Bronchial epithelial cell (primary cell): ENCODE measurements at regions not wholly inside any gene's neighbourhood (a gene's known extent, or its start where the extent isn't known, plus 50 kb on each side); places are given as distances from the start of the nearest gene placed in this dataset.

ENCODE experiments used
- DNase-seq: peaks from one replicate; pipeline ENCODE4 v3.0.0-alpha.2; 2010; ENCODE audit warnings: low read depth
- FAIRE-seq: peaks from 2 replicates; lab custom pipeline; 2011; peaks lifted over from hg19 to GRCh38; lab: Jason Lieb, UNC
- H3K27me3 ChIP-seq: 2 replicates; pipeline ENCODE4 v1.5.1; 2011; ENCODE audit warnings: low read length; ENCODE audit not compliant: control insufficient read depth, insufficient read depth
- H3K36me3 ChIP-seq: 2 replicates; pipeline ENCODE4 v1.5.1; 2011; ENCODE audit warnings: low read length; ENCODE audit not compliant: control insufficient read depth, insufficient read depth
- H3K4me3 ChIP-seq: 2 replicates; pipeline ENCODE4 v1.5.1; 2011; ENCODE audit warnings: mild to moderate bottlenecking, low read depth, low read length, control low read depth
- TF ChIP-seq, protein P1 (sequence below): IDR thresholded peaks from 2 replicates; pipeline ENCODE4 v1.5.1; 2011; ENCODE audit warnings: mild to moderate bottlenecking, moderate library complexity, low read length, control low read depth, inconsistent platforms; ENCODE audit not compliant: insufficient read depth, severe bottlenecking

DNA sequence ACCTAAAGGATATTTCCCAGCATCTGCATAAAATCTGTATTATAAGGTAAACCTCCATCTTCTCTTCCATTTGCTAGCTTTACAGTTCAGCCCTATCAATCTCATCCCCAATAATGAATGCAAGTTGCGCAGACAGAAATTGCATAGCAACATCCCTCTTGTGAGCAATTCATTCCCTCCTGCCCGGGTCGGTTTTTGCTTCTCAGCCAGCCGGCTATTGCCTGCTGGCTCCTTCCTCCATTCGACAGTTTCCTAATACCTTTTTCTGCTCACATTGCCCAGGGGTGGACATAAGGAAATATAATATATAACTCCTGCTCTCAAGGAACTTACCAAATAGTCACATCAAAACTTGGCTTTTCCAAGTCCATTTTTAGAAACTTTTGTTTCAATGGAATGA is 125.2 kb downstream of the FGF9 start:
- FAIRE-seq: no peak
- DNase-seq: no peak
- Histone ChIP-seq H3K36me3 (no peaks in the 10 kb centered on the region), H3K4me3 (no peak overlapping the region), H3K27me3 (no peaks in the 10 kb centered on the region)
- TF ChIP-seq, protein P1, sequence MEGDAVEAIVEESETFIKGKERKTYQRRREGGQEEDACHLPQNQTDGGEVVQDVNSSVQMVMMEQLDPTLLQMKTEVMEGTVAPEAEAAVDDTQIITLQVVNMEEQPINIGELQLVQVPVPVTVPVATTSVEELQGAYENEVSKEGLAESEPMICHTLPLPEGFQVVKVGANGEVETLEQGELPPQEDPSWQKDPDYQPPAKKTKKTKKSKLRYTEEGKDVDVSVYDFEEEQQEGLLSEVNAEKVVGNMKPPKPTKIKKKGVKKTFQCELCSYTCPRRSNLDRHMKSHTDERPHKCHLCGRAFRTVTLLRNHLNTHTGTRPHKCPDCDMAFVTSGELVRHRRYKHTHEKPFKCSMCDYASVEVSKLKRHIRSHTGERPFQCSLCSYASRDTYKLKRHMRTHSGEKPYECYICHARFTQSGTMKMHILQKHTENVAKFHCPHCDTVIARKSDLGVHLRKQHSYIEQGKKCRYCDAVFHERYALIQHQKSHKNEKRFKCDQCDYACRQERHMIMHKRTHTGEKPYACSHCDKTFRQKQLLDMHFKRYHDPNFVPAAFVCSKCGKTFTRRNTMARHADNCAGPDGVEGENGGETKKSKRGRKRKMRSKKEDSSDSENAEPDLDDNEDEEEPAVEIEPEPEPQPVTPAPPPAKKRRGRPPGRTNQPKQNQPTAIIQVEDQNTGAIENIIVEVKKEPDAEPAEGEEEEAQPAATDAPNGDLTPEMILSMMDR: no peak

DNA sequence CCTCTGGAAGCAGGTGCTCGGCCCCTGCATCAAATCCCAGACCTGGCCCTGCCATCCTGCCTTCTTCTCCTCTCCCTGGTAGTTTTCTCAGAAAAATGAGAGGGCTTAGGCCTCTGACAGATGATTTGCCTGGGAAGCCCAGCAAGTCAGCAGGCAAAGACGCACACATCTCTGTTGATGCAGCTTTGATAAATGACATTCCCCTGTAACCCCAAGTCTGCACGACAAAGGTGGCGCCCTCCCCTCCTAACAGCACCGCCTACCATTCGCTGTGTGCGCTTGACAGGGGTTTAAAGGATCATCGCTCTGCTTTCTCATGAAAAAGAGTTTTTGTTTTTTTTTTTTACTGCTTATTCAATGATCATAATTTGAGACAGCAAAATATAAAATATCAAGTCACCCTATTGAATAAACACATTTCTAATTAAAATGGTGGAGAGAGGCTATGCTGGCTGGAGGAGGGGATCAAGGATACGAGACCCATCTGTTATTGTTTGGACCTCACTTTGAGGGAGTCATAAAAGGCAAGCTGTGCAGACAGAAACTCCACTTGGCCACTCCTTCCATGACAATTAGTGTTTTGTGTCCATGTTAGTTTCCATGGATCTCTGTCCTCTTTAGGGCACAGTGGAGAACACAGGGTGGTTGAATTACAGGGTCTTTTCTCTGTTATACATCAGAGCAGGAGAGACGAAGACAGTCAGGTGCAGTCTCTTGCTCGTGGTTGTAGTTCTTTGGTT is 126.1 kb downstream of the FGF9 start:
- TF ChIP-seq, protein P1: no peak
- FAIRE-seq: no peak

DNA sequence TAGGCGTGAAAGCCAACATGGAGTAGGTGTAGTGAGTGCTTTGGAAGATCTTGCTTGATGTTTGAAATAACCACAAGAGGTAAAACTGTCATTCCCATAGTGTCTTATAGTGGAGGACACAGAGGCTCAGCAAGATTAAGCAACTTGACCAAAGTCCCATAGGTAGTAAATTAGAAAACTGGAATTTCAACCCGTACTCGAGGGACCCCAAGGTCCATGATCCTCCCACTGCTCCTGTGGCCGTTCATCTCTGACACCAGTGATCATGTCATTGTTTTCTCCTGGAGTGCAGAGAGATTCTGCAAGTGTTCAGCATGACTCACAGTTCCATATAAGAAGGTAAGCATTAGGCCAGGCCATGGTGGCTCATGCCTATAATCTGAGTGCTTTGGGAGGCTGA is 126.9 kb downstream of the FGF9 start:
- no peak overlapping the region for H3K4me3 ChIP-seq
- FAIRE-seq (no peak), DNase-seq (no peak)
- no peaks in the 10 kb centered on the region for H3K36me3 ChIP-seq
- H3K27me3 ChIP-seq: no peaks in the 10 kb centered on the region
- TF ChIP-seq, protein P1: no peak

More for the DNA sequence above, 126.1 kb downstream of the FGF9 start:
- Histone ChIP-seq H3K27me3 (no peaks in the 10 kb centered on the region), H3K4me3 (no peak overlapping the region), H3K36me3 (no peaks in the 10 kb centered on the region)
- no peak for DNase-seq

DNA sequence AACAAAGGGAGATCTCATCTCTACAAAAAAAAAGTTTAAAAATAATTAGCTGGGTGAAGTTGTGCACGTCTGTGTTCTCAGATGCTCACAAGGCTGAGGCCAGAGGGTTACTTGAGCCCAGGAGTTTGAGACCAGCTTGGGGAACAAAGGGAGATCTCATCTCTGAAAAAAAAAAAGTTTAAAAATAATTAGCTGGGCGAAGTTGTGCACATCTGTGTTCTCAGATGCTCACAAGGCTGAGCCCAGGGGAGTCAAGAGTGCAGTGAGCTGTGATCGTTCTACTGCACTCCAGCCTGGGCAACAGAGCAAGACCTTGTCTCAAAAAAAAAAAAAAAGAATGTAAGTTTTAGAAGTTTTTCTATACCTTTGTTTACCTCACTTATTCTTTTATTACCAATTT is 127.3 kb downstream of the FGF9 start:
- no peak for DNase-seq
- Histone ChIP-seq H3K27me3 (no peaks in the 10 kb centered on the region), H3K4me3 (no peak overlapping the region), H3K36me3 (no peaks in the 10 kb centered on the region)
- FAIRE-seq: no peak
- TF ChIP-seq, protein P1: no peak

DNA sequence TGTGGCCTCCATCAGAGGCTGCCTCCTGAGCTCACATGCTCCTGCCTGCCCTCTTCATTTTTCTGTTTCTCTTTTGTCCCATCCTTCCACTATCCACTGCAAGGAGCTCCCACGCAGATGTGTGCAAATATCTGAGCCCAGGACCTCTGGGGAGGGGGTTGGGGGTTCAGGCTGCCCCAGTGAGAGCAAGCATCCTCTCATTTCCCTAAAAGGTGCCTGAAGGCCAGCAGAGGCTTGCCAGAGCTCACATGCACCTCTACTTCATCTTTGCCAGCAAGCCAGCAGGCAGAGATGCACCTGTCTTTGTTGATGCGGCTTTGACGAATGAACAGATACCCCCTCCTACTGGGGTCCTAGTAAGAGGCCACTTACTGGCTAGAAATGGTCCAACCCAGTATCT is 128.8 kb downstream of the FGF9 start:
- Histone ChIP-seq H3K36me3 (no peaks in the 10 kb centered on the region), H3K4me3 (no peak overlapping the region), H3K27me3 (no peaks in the 10 kb centered on the region)
- TF ChIP-seq, protein P1: no peak
- DNase-seq: no peak
- no peak for FAIRE-seq
